A549 (cell line): ENCODE measurements at regions not wholly inside any gene's neighbourhood (a gene's known extent, or its start where the extent isn't known, plus 50 kb on each side); places are given as distances from the start of the nearest gene placed in this dataset.

ENCODE experiments used
- CEBPB ChIP-seq, 2 experiments: fragments of >200 bp in 1 of 2; sonication (Bioruptor Twin) in 1 of 2; formaldehyde crosslinking in 1 of 2; IDR thresholded peaks; 2 replicates each; pipeline ENCODE4 v1.6.1; 2012 to 2016
- RNF2 ChIP-seq: fragments of 200-600 bp; sonication (generic); IDR thresholded peaks from 2 replicates; pipeline ENCODE4 v1.6.1; 2016; ENCODE audit warnings: low read depth, mild to moderate bottlenecking, antibody characterized with exemption, moderate library complexity, borderline replicate concordance
- SREBF2 ChIP-seq: fragments of 450-650 bp; IDR thresholded peaks from 2 replicates; pipeline ENCODE4 v1.6.1; 2014; ENCODE audit warnings: mild to moderate bottlenecking, moderate library complexity
- TF ChIP-seq, protein P1 (sequence below): fragments of >200 bp; sonication (Bioruptor Twin); formaldehyde crosslinking; IDR thresholded peaks from 3 replicates; pipeline ENCODE4 v1.5.1; 2016
- TF ChIP-seq, protein P2 (sequence below): fragments of >200 bp; sonication (Bioruptor Twin); formaldehyde crosslinking; IDR thresholded peaks from 3 replicates; pipeline ENCODE4 v1.6.1; 2016

DNA sequence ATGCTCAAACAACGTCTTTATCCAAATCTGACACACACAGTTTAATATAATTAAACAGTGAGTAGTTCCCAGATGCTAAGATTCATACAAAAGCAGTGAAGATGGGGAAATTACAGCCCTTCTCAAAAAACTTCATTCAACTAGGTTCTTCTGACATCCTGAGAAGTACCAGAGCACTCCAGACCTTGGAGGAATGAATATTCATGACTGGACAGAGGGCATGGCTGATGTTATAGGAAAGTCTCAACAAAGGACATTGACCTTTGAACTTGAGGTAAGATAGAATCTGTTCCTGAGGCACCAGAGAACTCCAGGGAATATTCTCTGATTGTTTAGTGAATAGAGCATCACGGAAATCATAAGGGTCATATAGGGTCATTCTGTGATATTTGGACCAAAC is 106.4 kb upstream of the SLC5A12 start:
- TF ChIP-seq, protein P1, sequence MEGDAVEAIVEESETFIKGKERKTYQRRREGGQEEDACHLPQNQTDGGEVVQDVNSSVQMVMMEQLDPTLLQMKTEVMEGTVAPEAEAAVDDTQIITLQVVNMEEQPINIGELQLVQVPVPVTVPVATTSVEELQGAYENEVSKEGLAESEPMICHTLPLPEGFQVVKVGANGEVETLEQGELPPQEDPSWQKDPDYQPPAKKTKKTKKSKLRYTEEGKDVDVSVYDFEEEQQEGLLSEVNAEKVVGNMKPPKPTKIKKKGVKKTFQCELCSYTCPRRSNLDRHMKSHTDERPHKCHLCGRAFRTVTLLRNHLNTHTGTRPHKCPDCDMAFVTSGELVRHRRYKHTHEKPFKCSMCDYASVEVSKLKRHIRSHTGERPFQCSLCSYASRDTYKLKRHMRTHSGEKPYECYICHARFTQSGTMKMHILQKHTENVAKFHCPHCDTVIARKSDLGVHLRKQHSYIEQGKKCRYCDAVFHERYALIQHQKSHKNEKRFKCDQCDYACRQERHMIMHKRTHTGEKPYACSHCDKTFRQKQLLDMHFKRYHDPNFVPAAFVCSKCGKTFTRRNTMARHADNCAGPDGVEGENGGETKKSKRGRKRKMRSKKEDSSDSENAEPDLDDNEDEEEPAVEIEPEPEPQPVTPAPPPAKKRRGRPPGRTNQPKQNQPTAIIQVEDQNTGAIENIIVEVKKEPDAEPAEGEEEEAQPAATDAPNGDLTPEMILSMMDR: no peak
- TF ChIP-seq, protein P2, sequence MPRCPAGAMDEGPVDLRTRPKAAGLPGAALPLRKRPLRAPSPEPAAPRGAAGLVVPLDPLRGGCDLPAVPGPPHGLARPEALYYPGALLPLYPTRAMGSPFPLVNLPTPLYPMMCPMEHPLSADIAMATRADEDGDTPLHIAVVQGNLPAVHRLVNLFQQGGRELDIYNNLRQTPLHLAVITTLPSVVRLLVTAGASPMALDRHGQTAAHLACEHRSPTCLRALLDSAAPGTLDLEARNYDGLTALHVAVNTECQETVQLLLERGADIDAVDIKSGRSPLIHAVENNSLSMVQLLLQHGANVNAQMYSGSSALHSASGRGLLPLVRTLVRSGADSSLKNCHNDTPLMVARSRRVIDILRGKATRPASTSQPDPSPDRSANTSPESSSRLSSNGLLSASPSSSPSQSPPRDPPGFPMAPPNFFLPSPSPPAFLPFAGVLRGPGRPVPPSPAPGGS: no peak
- TF ChIP-seq RNF2: no peak
- no peak for TF ChIP-seq SREBF2
- no peak for TF ChIP-seq CEBPB (IDR thresholded peaks at IDR 0.05)
